Transverse colon (tissue), 4 donors: ENCODE measurements at regions not wholly inside any gene's neighbourhood (a gene's known extent, or its start where the extent isn't known, plus 50 kb on each side); places are given as distances from the start of the nearest gene placed in this dataset.

Experiments used
- DNase-seq: peaks from one replicate; pipeline ENCODE4 v3.0.0-alpha.2; 2019
- H3K27ac ChIP-seq, 4 donors: fragments of 200-600 bp; sonication (generic); 2 replicates each; pipeline ENCODE4 v1.5.1; 2016 to 2018; ENCODE audit warnings: inconsistent platforms in 4 of 4
- H3K27me3 ChIP-seq: fragments of 200-600 bp; sonication (generic); 2 replicates; pipeline ENCODE4 v1.5.1; 2017; ENCODE audit warnings: inconsistent platforms
- H3K36me3 ChIP-seq, 4 donors: fragments of 200-600 bp; sonication (generic); 2 replicates each; pipeline ENCODE4 v1.5.1; 2017 to 2019; ENCODE audit warnings: inconsistent platforms in 4 of 4
- H3K4me1 ChIP-seq, 4 donors: fragments of 200-600 bp; sonication (generic); 2 replicates each; pipeline ENCODE4 v1.5.1; 2017 to 2020; ENCODE audit warnings: inconsistent platforms in 4 of 4
- H3K4me3 ChIP-seq, 4 donors: fragments of 200-600 bp; sonication (generic); 1 replicate in 1 of 4; 2 replicates in 3 of 4; pipeline versions ENCODE4 v1.5.1 to v1.6.1; 2017 to 2019; ENCODE audit warnings: inconsistent platforms in 4 of 4
- H3K9me3 ChIP-seq, 2 donors: fragments of 200-600 bp; sonication (generic); 2 replicates each; pipeline ENCODE4 v1.5.1; 2017 to 2019; ENCODE audit warnings: inconsistent platforms in 2 of 2
- EP300 ChIP-seq: sonication (generic); formaldehyde crosslinking; IDR thresholded peaks from one replicate; pipeline ENCODE4 v1.6.1; 2017; ENCODE audit warnings: antibody characterized with exemption, low read depth
- POLR2A ChIP-seq: fragments of 450-650 bp; IDR thresholded peaks from one replicate; pipeline ENCODE4 v1.6.1; 2016; ENCODE audit warnings: antibody characterized with exemption, mild to moderate bottlenecking, moderate library complexity
- POLR2AphosphoS5 ChIP-seq, 3 donors: sonication (generic); formaldehyde crosslinking; IDR thresholded peaks; one replicate each; pipeline ENCODE4 v1.6.1; 2016; ENCODE audit warnings: antibody characterized with exemption in 3 of 3
- WGBS, 2 donors: methylation state at CpG; one replicate each; pipeline ENCODE4 v1.1.5; 2018; ENCODE audit warnings: low coverage in 1 of 2; 5-methylcytosine and 5-hydroxymethylcytosine counted together
- in situ Hi-C, 4 donors: fragments of 200-750 bp; cut with MboI; loops; one replicate each; pipeline versions ENCODE4 v1.15.0 to v1.15.1; 2017; ENCODE audit warnings: low sequenced_read_pairs in 3 of 4, low pct_ligation_motif_present in 1 of 4, low pct_unique_long_range_greater_than_20kb in 1 of 4
- intact Hi-C: fragments of 100-400 bp; cut with DNase I; formaldehyde crosslinking; loops from one replicate; pipeline ENCODE4 v1.15.1; 2023; ENCODE audit warnings: low total_unique reads
- TF ChIP-seq, protein P1 (sequence below), 5 experiments: fragments of 200-600 bp in 3 of 5; fragments of 450-650 bp in 2 of 5; sonication (generic) in 3 of 5; IDR thresholded peaks; 1 replicate in 2 of 5; 2 replicates in 3 of 5; pipeline ENCODE4 v1.5.1; 2016 to 2017; ENCODE audit warnings: antibody characterized with exemption in 5 of 5, inconsistent platforms in 3 of 5, mild to moderate bottlenecking in 2 of 5, moderate library complexity in 1 of 5

DNA sequence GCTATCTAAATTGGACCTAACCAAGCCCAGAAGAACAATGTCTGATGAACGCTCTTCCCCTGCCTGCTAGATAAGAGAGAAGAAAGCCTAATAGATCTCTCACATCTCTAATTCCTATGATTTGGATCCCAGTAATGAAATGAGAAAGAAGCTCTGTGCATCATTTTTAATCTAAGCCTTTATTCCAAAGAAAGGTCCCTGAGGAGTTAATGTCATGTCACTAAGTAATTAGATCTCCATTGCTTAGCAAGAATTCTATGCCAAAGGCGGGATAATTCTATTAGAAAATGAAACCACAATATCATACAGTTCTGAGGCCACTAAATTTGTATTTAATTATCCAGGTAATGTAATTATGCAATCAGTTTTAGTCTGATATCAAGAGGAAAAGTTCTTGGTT, 74.2 kb upstream of the TMEM260 start:
- 91 to 95% methylated on average over 2 of the region's 2 CpGs for WGBS, 2 donors
- H3K9me3 ChIP-seq: no peaks in the 10 kb centered on the region
- no peak for TF ChIP-seq POLR2A
- TF ChIP-seq POLR2AphosphoS5 (IDR thresholded peaks at IDR 0.05): no peak
- TF ChIP-seq EP300: no peak
- TF ChIP-seq, protein P1, sequence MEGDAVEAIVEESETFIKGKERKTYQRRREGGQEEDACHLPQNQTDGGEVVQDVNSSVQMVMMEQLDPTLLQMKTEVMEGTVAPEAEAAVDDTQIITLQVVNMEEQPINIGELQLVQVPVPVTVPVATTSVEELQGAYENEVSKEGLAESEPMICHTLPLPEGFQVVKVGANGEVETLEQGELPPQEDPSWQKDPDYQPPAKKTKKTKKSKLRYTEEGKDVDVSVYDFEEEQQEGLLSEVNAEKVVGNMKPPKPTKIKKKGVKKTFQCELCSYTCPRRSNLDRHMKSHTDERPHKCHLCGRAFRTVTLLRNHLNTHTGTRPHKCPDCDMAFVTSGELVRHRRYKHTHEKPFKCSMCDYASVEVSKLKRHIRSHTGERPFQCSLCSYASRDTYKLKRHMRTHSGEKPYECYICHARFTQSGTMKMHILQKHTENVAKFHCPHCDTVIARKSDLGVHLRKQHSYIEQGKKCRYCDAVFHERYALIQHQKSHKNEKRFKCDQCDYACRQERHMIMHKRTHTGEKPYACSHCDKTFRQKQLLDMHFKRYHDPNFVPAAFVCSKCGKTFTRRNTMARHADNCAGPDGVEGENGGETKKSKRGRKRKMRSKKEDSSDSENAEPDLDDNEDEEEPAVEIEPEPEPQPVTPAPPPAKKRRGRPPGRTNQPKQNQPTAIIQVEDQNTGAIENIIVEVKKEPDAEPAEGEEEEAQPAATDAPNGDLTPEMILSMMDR (IDR thresholded peaks at IDR 0.05): no peak
- H3K4me1 ChIP-seq: no peaks in the 10 kb centered on the region
- intact Hi-C loops: no loop called here
- H3K27me3 ChIP-seq: no peaks in the 10 kb centered on the region
- in situ Hi-C loops: no loop called here
- H3K4me3 ChIP-seq: no peak overlapping the region
- H3K27ac ChIP-seq: no peak overlapping the region
- DNase-seq: no peak
- H3K36me3 ChIP-seq: no peaks in the 10 kb centered on the region

DNA sequence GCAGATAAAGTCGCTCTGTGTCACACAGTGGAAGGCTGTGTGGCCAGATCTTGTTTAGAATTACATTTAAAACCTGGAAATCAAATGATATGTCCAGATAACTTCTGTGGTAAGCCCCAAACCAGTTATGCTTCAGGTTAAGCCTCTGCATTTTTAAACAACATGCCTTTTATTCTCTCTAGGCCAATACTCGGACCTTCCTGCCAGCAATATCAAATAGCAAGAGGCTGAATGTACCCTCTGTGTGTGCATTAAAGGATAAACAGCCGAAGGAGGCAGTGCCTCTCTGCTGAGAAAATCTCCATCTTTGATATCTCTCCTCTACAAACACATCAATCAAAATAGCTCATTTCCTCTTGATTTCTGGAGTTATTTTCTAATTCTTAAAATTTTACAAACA, 67.1 kb upstream of the TMEM260 start:
- WGBS, 2 donors: 63 to 81% methylated on average over 3 of the region's 3 CpGs
- in situ Hi-C loops: no loop called here
- intact Hi-C loops: no loop called here
- no peak for DNase-seq
- Histone ChIP-seq H3K36me3 (no peaks in the 10 kb centered on the region), H3K27me3 (no peaks in the 10 kb centered on the region), H3K4me1 (no peaks in the 10 kb centered on the region), H3K27ac (no peak overlapping the region), H3K9me3 (no peaks in the 10 kb centered on the region), H3K4me3 (no peak overlapping the region)
- TF ChIP-seq POLR2A: no peak
- TF ChIP-seq, protein P1 (IDR thresholded peaks at IDR 0.05): no peak
- no peak for TF ChIP-seq EP300
- no peak for TF ChIP-seq POLR2AphosphoS5 (IDR thresholded peaks at IDR 0.05)

DNA sequence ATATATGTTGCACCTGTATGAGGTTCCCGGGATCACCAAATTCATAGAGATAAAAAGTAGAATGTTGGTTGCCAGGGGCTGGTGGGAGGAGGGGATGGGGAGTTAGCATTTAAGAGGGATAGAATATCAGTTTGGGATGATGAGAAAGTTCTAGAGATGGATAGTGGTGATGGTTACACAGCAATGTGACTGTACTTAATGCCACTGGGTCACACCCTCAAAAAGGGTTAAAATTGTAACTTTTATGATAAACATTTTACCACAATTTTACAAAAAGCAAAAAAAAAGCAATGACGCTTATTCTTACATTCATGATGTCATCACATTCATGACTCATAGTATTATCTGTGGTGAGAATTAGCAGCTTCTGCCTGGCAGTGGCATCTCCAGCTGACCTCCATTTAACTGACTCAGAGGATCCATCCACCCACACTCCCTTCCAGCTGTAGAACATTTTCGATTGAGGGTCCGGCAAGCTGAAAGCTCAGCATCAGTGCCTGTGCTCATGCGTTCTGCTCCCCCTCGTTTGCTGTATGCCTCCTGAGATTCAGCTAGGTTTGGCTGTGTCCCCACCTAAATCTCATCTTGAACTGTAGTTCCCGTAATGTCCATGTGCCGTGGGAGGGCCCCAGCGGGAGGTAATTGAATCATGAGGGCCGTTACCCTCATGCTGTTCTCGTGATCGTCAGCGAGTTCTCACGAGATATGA, 64.8 kb upstream of the TMEM260 start:
- no peak for DNase-seq
- no peak overlapping the region for H3K4me3 ChIP-seq
- H3K27ac ChIP-seq: no peak overlapping the region
- in situ Hi-C loops: no loop called here
- WGBS, 2 donors: 86% methylated on average over 14 of the region's 14 CpGs; no CpG with 5 or more reads in 1 of the 2 donors
- no peaks in the 10 kb centered on the region for H3K27me3 ChIP-seq
- H3K9me3 ChIP-seq: no peaks in the 10 kb centered on the region
- H3K4me1 ChIP-seq: no peaks in the 10 kb centered on the region
- H3K36me3 ChIP-seq: no peaks in the 10 kb centered on the region
- TF ChIP-seq POLR2AphosphoS5 (IDR thresholded peaks at IDR 0.05): no peak
- no peak for TF ChIP-seq EP300
- TF ChIP-seq, protein P1 (IDR thresholded peaks at IDR 0.05): no peak
- TF ChIP-seq POLR2A: no peak
- intact Hi-C loops: no loop called here

DNA sequence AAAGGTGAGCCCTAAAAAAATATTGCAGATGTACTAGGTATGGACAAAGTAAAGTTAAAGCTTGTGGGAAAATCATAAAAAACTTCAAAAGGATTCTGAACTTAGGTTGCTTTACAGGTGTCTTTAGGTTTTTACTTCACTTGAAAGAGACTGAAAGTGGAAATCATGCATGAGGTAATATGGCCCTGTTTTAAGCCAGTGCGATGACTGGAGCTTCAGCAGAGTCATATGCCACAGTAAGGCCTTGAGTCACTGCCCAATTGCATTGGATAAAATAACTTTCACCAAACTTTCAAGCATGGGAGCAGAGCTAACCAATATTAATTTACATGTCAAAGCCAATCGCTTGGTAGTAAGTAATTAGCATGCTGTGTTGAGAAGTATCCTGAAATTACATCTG, 63.9 kb upstream of the TMEM260 start:
- in situ Hi-C loops: no loop called here
- 79 to 87% methylated on average over 2 of the region's 2 CpGs for WGBS, 2 donors
- Histone ChIP-seq H3K4me3 (no peak overlapping the region), H3K4me1 (no peaks in the 10 kb centered on the region), H3K27ac (no peak overlapping the region), H3K36me3 (no peaks in the 10 kb centered on the region), H3K9me3 (no peaks in the 10 kb centered on the region), H3K27me3 (no peaks in the 10 kb centered on the region)
- no peak for DNase-seq
- intact Hi-C loops: no loop called here
- TF ChIP-seq POLR2AphosphoS5 (IDR thresholded peaks at IDR 0.05) (no peak), POLR2A (no peak)
- TF ChIP-seq, protein P1 (IDR thresholded peaks at IDR 0.05): no peak
